Ishikawa (cell line): ENCODE measurements at regions not wholly inside any gene's neighbourhood (a gene's known extent, or its start where the extent isn't known, plus 50 kb on each side); places are given as distances from the start of the nearest gene placed in this dataset.

Experiments
- EP300 ChIP-seq: IDR thresholded peaks from 2 replicates; pipeline ENCODE4 v1.6.1; 2012; ENCODE audit warnings: borderline replicate concordance
- MAX ChIP-seq: IDR thresholded peaks from 2 replicates; pipeline ENCODE4 v1.6.1; 2012
- RAD21 ChIP-seq: IDR thresholded peaks from 2 replicates; pipeline ENCODE4 v1.6.1; 2012; ENCODE audit warnings: low read depth
- TF ChIP-seq, protein P1 (sequence below): IDR thresholded peaks from 2 replicates; pipeline ENCODE4 v1.6.1; 2012; ENCODE audit warnings: low read depth, mild to moderate bottlenecking

DNA sequence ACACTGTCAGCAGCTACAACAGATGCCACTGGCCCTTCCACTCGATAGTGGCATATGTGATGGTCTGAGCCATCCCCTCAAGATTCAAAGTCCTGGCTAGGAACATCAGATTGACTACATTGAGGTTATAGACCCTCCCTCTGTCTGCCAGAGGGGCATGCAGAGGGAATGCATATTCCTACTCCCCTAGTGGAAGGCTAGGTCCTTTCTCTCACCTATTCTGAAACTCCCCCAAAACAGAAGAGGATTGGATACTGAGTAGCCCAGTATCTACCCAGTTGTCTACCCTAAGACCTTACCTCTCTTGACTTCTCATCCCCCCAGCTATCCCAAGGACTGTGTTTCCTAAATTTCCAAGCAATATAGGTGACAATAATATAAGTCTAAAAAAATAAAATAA, 78.5 kb upstream of the PDE4D start:
- no peak for TF ChIP-seq MAX
- no peak for TF ChIP-seq RAD21
- TF ChIP-seq, protein P1, sequence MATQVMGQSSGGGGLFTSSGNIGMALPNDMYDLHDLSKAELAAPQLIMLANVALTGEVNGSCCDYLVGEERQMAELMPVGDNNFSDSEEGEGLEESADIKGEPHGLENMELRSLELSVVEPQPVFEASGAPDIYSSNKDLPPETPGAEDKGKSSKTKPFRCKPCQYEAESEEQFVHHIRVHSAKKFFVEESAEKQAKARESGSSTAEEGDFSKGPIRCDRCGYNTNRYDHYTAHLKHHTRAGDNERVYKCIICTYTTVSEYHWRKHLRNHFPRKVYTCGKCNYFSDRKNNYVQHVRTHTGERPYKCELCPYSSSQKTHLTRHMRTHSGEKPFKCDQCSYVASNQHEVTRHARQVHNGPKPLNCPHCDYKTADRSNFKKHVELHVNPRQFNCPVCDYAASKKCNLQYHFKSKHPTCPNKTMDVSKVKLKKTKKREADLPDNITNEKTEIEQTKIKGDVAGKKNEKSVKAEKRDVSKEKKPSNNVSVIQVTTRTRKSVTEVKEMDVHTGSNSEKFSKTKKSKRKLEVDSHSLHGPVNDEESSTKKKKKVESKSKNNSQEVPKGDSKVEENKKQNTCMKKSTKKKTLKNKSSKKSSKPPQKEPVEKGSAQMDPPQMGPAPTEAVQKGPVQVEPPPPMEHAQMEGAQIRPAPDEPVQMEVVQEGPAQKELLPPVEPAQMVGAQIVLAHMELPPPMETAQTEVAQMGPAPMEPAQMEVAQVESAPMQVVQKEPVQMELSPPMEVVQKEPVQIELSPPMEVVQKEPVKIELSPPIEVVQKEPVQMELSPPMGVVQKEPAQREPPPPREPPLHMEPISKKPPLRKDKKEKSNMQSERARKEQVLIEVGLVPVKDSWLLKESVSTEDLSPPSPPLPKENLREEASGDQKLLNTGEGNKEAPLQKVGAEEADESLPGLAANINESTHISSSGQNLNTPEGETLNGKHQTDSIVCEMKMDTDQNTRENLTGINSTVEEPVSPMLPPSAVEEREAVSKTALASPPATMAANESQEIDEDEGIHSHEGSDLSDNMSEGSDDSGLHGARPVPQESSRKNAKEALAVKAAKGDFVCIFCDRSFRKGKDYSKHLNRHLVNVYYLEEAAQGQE, result no peak
- no peak for TF ChIP-seq EP300
